ENCODE measurements at regions not wholly inside any gene's neighbourhood (a gene's known extent, or its start where the extent isn't known, plus 50 kb on each side); places are given as distances from the start of the nearest gene placed in this dataset.

DNA sequence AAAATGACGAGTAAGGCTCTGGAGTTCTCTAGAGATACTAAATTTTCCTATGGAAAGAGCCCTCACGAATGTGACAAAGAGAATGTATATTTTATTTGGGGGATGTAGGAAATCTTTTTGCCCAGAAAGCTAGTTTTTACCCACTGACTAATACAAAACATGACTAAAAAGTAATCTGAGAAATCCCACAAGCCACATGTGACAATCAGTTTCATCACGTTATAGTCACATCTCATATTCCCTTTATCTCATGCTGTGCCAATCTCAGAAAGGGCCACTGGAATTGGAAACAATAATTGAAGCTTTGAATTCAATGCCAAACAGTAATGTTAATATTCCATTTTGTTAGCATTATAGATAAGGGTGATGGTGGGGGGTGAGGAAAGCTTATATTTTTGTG, 509.0 kb upstream of the GOLIM4 start:
- no peaks in the 10 kb centered on the region for H3K9me3 ChIP-seq

DNA sequence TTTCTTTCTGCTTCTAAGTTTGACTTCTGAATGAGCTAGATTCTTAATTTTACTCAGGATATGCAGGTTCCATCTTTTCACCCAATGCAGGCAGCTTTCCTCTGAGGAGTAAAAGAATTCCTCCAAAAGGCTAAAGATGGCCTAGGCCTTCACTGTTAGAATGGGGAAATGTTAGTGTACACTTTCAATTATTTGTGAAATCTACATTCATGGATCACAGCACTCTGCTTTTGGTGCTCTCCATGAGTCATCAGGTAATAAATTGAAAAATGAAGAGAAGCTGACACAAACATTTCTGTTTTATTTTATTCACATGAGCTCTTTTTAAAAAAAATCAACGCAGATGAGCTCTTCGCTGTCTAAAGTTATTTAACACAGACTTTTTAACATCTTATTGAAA, 502.5 kb upstream of the GOLIM4 start:
- ATAC-seq (ENCODE audit: insufficient number of reproducible peaks, low FRiP score, low read depth) (no peak), DNase-seq (ENCODE audit: low spot score) (no peak)
- Histone ChIP-seq H3K36me3 (no peaks in the 10 kb centered on the region), H3K27ac (no peak overlapping the region), H3K27me3 (replicated peaks; ENCODE audit: insufficient read depth) (no peaks in the 10 kb centered on the region), H3K4me3 (no peak overlapping the region), H3K9me3 (no peaks in the 10 kb centered on the region), H3K4me1 (ENCODE audit: control insufficient read depth in 1 of 2, low read depth in 2 of 2) (no peaks in the 10 kb centered on the region)
- TF ChIP-seq, protein P1, sequence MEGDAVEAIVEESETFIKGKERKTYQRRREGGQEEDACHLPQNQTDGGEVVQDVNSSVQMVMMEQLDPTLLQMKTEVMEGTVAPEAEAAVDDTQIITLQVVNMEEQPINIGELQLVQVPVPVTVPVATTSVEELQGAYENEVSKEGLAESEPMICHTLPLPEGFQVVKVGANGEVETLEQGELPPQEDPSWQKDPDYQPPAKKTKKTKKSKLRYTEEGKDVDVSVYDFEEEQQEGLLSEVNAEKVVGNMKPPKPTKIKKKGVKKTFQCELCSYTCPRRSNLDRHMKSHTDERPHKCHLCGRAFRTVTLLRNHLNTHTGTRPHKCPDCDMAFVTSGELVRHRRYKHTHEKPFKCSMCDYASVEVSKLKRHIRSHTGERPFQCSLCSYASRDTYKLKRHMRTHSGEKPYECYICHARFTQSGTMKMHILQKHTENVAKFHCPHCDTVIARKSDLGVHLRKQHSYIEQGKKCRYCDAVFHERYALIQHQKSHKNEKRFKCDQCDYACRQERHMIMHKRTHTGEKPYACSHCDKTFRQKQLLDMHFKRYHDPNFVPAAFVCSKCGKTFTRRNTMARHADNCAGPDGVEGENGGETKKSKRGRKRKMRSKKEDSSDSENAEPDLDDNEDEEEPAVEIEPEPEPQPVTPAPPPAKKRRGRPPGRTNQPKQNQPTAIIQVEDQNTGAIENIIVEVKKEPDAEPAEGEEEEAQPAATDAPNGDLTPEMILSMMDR (IDR thresholded peaks at IDR 0.05), result no peak

More for the DNA sequence above, 509.0 kb upstream of the GOLIM4 start:
- no peak for ATAC-seq (ENCODE audit: insufficient number of reproducible peaks, low FRiP score, low read depth)
- no peak overlapping the region for H3K27ac ChIP-seq
- H3K36me3 ChIP-seq, result no peaks in the 10 kb centered on the region
- no peak overlapping the region for H3K4me3 ChIP-seq
- H3K4me1 ChIP-seq (ENCODE audit: control insufficient read depth in 1 of 2, low read depth in 2 of 2), result no peaks in the 10 kb centered on the region
- TF ChIP-seq, protein P1 (IDR thresholded peaks at IDR 0.05), result no peak
- DNase-seq (ENCODE audit: low spot score), result no peak
- no peaks in the 10 kb centered on the region for H3K27me3 ChIP-seq (replicated peaks; ENCODE audit: insufficient read depth)

DNA sequence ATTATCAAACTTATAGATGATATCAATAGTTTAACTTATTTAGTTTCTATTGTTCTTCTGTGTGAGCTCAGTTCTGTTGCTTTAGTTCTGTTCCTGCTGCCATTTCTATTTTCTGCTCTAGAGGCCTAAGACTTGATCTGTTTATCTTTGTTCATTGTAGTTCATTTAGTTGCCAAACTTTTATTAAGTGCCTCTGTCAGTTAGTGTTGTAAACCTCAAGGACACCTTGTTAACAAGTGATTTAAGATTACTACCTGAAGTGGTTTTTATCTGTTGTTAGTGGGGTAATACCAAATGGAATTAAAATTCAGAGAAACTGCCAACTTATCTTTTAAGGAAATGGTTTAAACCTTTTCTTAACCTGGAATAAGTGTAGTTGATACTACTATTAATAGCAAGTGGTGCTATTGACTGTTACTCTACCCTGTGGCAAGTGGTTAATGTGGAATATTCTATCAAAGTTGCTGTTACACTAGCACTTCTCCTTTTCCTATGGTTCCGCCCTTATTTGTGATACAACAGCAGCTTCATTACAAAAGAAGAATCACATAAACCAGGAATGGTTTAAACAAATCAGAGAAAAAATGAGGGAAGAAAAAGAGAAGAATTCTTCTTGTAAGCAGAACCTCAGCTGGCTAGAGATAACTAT, 500.6 kb upstream of the GOLIM4 start:
- no peaks in the 10 kb centered on the region for H3K36me3 ChIP-seq
- TF ChIP-seq, protein P1 (IDR thresholded peaks at IDR 0.05), result no peak
- no peaks in the 10 kb centered on the region for H3K4me1 ChIP-seq (ENCODE audit: control insufficient read depth in 1 of 2, low read depth in 2 of 2)
- H3K4me3 ChIP-seq, result no peak overlapping the region
- DNase-seq (ENCODE audit: low spot score) (no peak), ATAC-seq (ENCODE audit: insufficient number of reproducible peaks, low FRiP score, low read depth) (no peak)
- H3K9me3 ChIP-seq, result no peaks in the 10 kb centered on the region
- H3K27ac ChIP-seq, result no peak overlapping the region
- H3K27me3 ChIP-seq (replicated peaks; ENCODE audit: insufficient read depth), result no peaks in the 10 kb centered on the region

DNA sequence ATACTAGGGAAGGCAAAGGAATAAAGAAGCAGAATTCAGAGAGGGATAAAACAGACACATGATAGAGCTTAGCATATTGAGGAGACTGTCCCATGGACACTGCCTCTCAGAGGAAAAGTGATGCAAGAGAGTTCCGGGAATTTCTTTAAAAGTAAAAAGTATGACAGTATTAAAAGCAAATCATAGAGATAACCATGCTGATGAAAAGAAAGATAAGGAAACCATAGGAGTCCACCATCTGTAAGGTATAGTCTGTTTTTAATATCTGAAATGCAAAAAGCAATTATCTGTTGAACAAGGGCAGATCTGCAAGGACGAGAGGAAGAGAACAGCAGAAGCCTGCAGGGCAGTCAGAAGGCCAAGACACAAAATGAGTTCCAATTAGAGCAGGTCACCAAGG, 495.9 kb upstream of the GOLIM4 start:
- no peaks in the 10 kb centered on the region for H3K4me1 ChIP-seq (ENCODE audit: control insufficient read depth in 1 of 2, low read depth in 2 of 2)
- H3K27me3 ChIP-seq (replicated peaks; ENCODE audit: insufficient read depth), result no peaks in the 10 kb centered on the region
- no peaks in the 10 kb centered on the region for H3K36me3 ChIP-seq
- TF ChIP-seq, protein P1 (IDR thresholded peaks at IDR 0.05), result no peak
- no peak overlapping the region for H3K4me3 ChIP-seq
- no peaks in the 10 kb centered on the region for H3K9me3 ChIP-seq
- no peak overlapping the region for H3K27ac ChIP-seq
- ATAC-seq (ENCODE audit: insufficient number of reproducible peaks, low FRiP score, low read depth) (no peak), DNase-seq (ENCODE audit: low spot score) (no peak)

DNA sequence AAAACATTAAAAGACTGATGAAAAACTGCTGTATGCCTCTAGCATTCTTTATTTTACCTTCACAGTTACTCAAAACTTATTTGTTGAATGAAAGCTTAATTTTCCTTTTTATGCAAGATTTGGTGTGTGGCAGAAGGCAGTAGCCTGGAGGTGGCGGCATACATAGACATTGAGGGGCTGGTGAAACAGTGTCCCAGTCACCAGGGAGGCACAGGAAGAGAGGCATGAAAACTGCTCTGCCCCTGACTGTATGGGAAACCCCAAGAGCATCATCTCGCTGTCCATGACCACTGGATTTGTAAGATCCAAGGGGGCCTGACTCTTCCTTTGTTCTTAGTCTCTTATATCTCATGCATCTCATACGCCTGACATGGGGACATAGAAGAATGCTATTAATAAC, 493.7 kb upstream of the GOLIM4 start:
- ATAC-seq (ENCODE audit: insufficient number of reproducible peaks, low FRiP score, low read depth) (no peak), DNase-seq (ENCODE audit: low spot score) (no peak)
- Histone ChIP-seq H3K9me3 (no peaks in the 10 kb centered on the region), H3K27ac (no peak overlapping the region), H3K27me3 (replicated peaks; ENCODE audit: insufficient read depth) (no peaks in the 10 kb centered on the region), H3K4me3 (no peak overlapping the region), H3K36me3 (no peaks in the 10 kb centered on the region), H3K4me1 (ENCODE audit: control insufficient read depth in 1 of 2, low read depth in 2 of 2) (no peaks in the 10 kb centered on the region)
- TF ChIP-seq, protein P1 (IDR thresholded peaks at IDR 0.05), result no peak
